ENCODE measurements at regions not wholly inside any gene's neighbourhood (a gene's known extent, or its start where the extent isn't known, plus 50 kb on each side); places are given as distances from the start of the nearest gene placed in this dataset.
"Not testable (repeated sequence)": the region's sequence is repeated elsewhere in the genome, so short reads cannot be mapped to it uniquely, and the experiment has no call there.

- no peak for DNase-seq
Measured at GRCh38 chr2:41321351-41321750, 726.5 kb upstream of the PKDCC start.

DNA sequence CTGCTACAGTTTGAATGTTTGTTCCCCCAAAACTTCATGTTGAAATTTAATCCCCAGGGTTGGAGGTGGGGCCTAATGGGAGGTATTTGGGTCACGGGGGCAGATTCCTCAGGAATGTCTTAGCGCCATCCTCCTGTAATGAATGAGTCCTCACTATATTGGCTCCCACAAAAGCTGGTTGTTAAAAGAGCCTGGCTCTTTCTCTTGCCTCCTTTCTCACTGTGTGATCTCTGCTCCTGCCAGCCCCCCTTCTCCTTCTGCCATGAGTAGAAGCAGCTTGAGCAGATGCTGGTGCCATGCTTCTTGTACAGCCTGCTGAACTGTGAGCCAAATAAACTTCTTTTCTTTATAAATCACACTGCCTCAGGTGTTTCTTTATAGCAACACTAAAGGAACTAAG is 721.0 kb upstream of the PKDCC start:
- DNase-seq, result no peak

- DNase-seq, result no peak
Measured at GRCh38 chr2:41329040-41329439, 718.8 kb upstream of the PKDCC start.

- DNase-seq, result no peak
Measured at GRCh38 chr2:41334159-41334558, 713.7 kb upstream of the PKDCC start.

GRCh38 chr2:41335573-41335972 is 712.2 kb upstream of the PKDCC start:
- not testable (repeated sequence) for DNase-seq

DNA sequence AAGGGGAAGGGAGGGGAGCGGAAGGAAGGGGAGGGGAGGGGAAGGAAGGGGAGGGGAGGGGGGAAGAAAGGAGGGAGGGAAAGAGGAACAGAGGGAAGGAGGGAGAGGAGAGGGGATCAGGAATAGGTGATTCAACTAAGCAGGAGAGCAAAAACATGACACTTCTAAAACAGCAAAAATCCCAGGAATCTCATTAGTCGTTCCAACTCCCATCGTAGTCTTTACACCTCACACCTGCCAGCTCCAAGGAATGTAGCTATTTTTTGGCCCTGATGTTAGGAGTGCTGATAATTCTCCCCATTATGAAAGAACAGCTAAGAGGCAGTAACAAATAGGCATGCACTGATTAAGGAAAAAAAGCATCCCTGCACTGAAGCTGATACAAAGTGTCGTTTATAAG is 709.9 kb upstream of the PKDCC start:
- DNase-seq, result no peak

DNA sequence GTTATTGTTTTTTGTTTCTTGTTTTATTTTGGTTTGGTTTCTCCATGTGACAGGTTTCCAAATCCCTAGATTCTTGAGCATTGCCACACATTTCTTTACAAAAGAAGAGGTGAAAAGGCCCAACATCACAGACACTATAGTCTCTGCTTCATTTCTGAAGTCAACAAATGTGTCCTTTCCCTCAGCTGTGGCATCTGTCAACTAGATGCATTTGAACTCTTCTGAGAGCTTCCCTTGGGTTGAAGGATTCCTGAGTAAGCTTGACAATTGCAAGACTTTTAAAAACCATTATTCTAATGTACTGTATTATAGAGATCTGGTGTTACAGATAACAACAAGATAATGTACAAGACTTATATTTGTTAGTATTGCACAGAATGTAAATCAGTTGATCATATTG is 703.3 kb upstream of the PKDCC start:
- DNase-seq, result no peak

- DNase-seq, result no peak
Measured at GRCh38 chr2:41353060-41353459, 694.8 kb upstream of the PKDCC start.

- no peak for DNase-seq
Measured at GRCh38 chr2:41355794-41356193, 692.0 kb upstream of the PKDCC start.

DNA sequence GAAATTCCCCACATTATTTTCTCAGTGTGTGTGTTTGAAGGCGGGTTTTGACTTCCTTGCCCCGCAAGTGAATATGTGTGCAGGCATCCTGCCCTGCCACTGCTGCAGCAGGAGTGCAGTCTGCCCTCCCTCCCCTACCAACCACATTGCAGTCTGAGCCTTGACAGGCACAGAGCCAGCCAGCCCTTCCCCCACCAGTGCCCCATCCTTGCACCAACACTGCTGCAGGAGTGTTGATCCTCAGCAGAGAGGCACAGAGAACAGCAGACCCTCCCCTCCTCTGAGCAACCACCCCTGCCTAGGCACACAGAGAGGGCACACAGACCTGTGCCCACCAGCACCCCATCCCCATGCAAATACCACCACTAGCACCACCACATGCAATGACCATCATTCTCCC is 683.0 kb upstream of the PKDCC start:
- no peak for DNase-seq

GRCh38 chr2:41375901-41376300 is 671.9 kb upstream of the PKDCC start:
- DNase-seq, result no peak

GRCh38 chr2:41377837-41378236 is 670.0 kb upstream of the PKDCC start:
- no peak for DNase-seq

DNA sequence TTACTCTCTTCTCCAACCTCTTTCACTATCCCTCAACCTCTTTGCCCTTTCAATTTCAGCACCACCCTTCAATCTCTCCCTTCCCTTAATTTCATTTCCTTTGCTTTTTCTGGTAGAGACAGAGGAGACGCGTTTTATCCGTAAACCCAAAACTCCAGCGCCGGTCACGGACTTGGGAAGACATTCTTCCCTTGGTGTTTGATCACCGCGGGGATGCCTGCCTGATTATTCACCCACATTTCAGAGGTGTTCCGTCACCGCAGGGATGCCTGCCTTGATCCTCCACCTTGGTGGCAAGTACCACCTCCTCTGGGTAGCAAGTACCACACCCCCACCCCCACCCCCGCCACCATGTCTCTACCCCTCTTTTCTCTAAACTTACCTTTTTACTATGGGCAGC is 669.4 kb upstream of the PKDCC start:
- no peak for DNase-seq

GRCh38 chr2:41379496-41380221 is 668.2 kb upstream of the PKDCC start:
- no peak for DNase-seq

DNA sequence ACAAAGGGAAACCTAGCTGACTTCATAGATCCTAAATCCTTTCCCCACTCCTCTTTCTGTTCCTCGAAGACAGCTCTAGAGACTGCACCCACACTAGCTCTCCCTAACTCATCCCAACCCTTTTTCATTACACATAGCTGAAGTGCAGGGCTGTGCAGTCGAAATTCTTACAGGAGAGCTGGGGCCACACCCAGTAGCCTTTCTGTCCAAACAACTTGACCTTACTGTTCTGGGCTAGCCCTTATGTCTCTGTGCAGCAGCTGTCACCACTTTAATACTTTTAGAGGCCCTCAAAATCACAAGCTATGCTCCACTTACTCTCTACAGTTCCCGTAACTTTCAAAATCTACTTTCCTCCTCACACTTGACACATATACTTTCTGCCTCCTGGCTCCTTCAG is 666.1 kb upstream of the PKDCC start:
- no peak for DNase-seq

GRCh38 chr2:41387519-41387918 is 660.3 kb upstream of the PKDCC start:
- DNase-seq, result no peak

DNA sequence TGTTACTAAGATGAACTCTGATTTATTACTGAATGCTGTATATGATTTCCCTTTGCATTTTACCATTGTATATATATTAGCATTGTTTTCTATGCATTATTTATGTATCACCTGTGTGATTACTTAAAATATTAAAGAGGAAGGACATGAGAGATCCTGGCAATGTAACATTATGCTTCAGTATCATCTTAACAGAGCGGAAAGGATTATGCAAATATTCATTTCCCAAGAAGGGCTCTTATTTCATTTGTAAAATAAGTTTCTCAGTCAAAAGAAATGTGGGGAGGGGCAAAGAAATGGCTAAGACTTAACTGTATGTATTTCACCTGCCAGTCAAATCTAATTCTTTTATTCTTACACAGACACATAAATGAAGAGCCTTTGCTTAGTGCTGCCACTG is 654.2 kb upstream of the PKDCC start:
- no peak for DNase-seq

GRCh38 chr2:41394541-41394940 is 653.3 kb upstream of the PKDCC start:
- no peak for DNase-seq

DNA sequence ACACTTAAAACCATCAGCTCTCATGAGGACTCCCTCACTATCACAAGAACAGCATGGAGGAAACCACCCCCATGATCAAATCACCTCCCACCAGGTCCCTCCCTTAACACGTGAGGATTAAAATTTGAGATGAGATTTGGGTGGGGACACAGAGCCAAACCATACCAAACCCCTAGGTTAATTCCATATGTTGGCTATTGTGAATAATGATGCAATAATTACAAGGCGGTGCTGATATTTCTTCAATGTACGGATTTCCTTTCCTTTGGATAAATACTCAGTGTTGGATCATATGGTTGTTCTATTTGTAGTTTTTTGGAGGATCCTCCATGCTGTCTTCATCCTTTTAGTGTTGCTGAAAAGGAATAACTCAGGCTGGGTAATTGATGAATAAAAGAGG is 652.1 kb upstream of the PKDCC start:
- DNase-seq, result no peak

- no peak for DNase-seq
Measured at GRCh38 chr2:41399437-41400087, 648.3 kb upstream of the PKDCC start.

GRCh38 chr2:41400088-41400665 is 647.6 kb upstream of the PKDCC start:
- DNase-seq, result no peak

GRCh38 chr2:41405441-41405840 is 642.4 kb upstream of the PKDCC start:
- DNase-seq, result no peak

DNA sequence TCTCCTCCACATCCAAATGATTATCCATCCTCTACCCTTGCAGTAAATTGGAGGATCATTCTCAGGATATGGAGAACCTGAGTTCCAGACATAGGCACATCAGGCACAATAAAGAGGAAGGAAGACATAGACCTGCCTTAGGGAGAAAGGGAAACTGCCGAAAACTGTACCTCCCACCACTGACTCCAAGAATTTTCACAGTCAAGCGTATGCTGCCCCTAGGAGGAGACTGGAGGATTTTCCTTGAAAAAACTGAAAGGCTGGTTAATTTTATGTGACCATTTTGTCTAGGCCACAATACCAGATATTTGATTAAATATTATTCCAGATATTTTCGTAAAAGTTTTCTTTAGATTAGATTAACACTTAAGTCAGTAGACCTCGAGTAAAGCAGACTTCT is 638.5 kb upstream of the PKDCC start:
- no peak for DNase-seq

GRCh38 chr2:41410011-41410410 is 637.8 kb upstream of the PKDCC start:
- no peak for DNase-seq

Measured in CD4-positive, alpha-beta T cell treated with Interleukin-17A for 4 hours (primary cell).